GM19463 (cell line): ENCODE measurements at regions not wholly inside any gene's neighbourhood (a gene's known extent, or its start where the extent isn't known, plus 50 kb on each side); places are given as distances from the start of the nearest gene placed in this dataset.
"Not testable (repeated sequence)": the region's sequence is repeated elsewhere in the genome, so short reads cannot be mapped to it uniquely, and the experiment has no call there.

ENCODE experiments used
- ATAC-seq: cut with Tn5 transposase; IDR thresholded peaks from one replicate; pipeline ENCODE4 v1.9.1; 2021; ENCODE audit warnings: mild to moderate bottlenecking, moderate library complexity; ENCODE audit not compliant: unreplicated experiment

DNA sequence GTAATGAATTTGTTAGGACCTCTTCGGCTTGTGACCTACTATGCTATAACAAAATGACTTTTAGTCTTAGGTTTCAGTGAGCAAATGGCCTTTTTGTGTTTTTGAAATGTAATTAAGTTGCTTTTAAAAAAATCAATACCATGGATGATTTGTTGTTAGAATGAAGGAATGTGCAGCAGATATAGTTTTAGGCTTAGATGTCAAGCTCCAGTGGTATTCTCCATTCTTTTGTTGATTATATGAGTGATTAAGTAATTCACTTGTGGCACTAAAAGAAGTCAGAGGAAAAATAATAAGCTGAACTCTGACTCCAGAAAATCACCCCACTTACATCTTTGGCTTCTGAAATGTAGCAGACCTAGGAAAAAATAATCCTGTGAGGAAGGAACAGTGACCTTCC is 474.1 kb upstream of the MIS18BP1 start:
- ATAC-seq = no peak

DNA sequence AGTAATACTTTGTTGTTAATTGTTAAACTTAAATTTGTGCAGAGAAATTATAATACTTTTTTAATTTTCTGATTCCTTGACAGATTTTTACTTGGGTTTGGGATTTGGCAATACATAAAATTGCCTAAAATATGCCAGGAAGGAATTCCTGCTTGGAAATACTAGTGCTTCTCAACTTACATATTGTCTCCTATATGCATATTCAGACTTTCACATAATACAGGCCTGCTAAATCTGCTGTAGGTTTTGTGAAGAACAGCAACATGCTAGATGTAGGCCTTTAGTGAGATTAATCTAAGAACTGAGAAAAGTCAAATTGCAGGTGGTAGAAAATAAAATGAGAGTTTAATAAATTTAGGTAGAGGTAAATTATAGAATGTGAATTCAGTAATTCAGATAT is 468.5 kb upstream of the MIS18BP1 start:
- no peak for ATAC-seq

GRCh38 chr14:45716572-45716971 is 463.6 kb upstream of the MIS18BP1 start:
- ATAC-seq = no peak

DNA sequence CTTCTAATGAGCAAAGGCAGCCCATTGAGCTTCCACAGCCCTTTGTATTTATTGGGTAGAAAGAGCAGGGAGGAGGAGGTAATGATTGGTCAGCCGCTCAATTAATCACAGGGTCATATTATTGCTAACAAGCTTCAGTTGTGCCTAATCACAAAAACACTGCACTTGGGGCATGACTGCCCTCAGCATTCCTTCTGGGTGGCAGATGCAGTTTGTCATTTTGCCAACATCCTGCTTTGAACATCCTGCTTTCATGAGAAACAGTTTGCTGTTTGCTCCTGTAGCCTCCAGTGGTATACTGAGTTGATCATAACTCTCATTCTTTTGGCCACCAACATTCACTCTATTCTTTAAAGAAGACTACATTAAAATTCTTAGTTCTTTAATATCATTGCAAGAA is 462.9 kb upstream of the MIS18BP1 start:
- no peak for ATAC-seq

DNA sequence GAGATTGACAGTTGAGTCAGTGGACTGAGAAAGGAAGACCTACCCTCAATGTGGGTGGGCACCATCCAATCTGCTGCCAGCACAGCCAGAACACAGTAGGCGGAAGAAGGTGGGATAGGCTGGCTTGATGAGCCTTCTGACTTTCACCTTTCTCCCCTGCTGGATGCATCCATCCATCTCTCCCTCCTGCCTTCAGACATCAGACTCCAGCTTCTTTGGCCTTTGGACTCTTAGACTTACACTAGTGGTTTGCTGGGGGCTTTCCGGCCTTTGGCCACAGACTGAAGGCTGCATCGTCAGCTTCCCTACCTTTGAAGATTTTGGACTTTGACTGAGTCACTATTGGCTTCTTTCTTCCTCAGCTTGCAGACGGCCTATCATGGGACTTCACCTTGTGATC is 456.5 kb upstream of the MIS18BP1 start:
- ATAC-seq = no peak

GRCh38 chr14:45705940-45706534 is 453.0 kb upstream of the MIS18BP1 start:
- no peak for ATAC-seq

DNA sequence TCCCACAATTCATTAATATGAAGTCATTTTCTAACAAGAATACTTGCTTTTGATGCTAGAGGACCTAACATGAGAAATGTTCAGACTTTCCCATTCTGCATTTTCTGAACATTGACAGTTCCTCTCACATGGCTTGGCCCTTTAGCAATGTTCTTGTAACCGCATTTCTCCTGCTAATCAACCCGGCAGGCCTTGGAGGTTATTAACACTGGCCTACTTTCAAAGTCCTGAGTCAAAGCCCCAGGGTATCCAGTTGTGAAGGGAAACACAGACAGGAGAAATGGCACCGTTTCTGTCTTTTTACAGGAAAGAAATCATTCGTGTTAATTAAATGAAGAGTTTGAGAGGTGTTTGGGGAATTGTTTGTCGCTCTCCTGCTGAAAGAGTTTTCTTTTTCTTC is 446.5 kb upstream of the MIS18BP1 start:
- no peak for ATAC-seq

DNA sequence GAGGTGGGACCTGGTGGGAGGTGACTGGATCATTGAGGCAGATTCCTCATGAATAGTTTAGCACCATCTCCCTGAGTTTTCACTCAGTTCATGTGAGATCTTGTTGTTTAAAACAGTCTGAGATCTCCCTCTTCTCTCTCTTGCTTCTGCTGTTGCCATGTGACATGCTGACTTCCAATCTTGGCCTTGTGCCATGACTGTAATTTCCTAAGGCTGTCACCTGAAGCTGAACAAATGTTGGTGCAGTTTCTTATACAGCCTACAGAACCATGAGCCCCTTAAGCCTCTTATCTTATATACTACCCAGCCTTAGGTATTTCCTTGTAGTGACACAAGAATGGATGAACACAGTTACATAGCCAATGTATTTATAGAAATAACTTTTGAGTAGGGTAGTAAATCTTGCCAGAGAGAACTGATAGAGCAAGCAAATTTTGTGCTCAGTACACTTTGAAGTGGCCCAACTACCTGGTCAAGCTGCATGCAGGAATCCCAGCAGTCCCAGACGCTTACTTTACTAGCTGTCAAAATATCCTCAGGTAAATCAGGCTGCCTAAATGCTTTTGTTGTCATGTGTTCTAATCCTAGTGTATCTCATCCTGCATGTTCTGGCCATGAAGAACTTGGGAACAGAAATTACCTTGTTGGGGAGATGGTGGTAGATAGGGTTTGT is 445.6 kb upstream of the MIS18BP1 start:
- ATAC-seq = no peak

DNA sequence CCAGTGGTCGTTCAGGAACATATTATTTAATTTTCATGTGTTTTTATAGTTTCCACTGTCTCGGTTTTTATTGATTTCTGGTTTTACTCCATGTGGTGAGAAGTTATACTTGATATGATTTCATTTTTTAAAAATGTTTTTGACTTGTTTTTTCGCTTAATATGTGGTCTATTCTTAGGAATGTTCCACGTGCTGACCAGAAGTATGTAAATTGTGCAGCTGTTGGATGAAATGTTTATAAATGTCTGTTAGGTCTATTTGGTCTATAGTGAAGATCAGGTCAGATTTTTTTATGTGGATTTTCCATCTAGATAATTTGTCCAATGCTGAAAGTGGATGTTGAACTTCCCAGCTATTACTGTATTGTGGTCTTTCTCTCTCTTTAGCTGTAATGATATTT is 433.8 kb upstream of the MIS18BP1 start:
- ATAC-seq = no peak

DNA sequence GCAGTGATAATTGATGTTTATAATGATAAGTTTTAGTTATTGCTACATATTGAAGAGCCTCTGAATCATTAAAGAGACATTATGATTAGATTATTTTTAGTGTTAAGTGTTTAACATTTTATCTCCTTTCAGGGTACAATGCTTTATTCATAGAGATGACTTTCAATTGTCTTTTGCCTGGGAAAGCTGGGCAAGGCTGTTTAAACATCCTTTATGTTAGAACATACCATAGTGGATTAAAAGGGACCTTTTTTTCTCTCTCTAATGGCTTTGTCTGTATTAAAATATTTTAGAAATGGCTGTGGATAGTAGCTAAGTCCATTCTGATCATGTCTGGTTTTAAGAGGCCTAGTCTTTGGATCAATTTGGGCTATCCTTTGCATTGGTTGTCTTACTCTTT is 427.5 kb upstream of the MIS18BP1 start:
- ATAC-seq = no peak

DNA sequence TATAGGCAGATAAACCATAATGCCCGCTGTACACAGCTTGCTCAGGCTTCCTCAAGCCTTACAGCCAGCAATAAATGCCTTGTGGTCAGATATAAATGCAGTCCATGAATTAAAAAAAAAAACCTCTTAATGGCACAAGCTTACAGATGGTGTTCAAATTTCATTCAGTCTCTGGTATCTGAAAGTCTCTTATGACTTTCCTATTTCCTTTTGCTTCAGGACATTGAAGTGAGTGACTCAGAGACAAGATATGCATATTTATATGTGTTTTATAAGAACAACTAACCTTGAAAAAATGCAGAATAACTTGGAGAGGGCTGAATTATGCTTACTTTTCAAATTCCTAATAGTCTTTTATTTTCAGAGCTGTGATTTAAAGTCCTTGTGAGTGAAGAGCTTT is 426.9 kb upstream of the MIS18BP1 start:
- ATAC-seq = no peak

DNA sequence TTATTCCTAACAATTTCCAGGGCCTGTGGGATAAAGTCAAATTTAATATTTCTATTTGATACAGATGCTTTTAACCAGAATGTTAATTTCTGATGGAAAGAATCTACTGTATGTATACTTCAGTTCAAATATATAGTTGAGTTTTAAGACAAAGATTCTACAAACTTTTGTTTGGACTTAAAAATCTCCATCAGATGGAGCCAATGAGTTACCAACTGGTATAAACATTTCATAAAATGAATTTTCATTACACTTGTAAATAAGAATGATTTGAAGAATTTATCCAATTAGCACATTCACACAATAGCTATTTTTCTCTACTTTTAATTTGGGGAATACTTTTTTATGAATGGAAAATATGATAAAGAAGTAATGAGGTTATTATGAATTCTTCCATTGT is 425.2 kb upstream of the MIS18BP1 start:
- ATAC-seq = no peak

- no peak for ATAC-seq
Measured at GRCh38 chr14:45673420-45673819, 420.4 kb upstream of the MIS18BP1 start.

- ATAC-seq = no peak
Measured at GRCh38 chr14:45664668-45665356, 411.8 kb upstream of the MIS18BP1 start.

- ATAC-seq = no peak
Measured at GRCh38 chr14:45658917-45659299, 405.9 kb upstream of the MIS18BP1 start.

DNA sequence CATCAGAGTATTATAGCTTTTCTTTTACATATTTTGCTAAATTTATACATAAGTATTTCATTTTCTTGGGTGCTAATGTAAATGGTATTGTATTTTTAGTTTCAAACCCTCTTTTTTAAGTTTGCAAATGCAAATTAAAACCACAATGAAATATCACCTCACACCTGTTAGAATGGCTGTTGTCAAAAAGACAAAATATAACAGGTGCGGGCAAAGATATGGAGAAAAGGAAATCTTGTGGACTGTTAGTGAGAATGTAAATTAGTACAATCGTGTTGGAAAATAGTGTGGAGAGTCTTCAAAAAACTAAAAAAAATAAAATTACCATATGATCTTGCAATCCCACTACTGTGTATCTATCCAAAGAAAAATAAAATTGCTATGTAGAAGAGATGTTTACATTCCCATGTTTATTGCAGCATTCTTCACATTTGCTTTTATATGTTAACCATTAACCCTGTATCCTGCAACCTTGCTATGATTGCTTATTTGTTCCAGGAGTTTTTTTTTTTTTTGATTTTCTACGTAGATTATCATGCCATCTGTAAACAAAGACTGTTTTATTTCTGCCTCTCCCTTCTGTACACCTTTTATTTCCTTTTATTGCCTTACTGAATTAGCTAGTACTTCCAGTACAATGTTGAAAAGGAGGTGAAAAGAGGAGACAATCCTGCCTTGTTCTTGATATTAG is 405.4 kb upstream of the MIS18BP1 start:
- no peak for ATAC-seq

DNA sequence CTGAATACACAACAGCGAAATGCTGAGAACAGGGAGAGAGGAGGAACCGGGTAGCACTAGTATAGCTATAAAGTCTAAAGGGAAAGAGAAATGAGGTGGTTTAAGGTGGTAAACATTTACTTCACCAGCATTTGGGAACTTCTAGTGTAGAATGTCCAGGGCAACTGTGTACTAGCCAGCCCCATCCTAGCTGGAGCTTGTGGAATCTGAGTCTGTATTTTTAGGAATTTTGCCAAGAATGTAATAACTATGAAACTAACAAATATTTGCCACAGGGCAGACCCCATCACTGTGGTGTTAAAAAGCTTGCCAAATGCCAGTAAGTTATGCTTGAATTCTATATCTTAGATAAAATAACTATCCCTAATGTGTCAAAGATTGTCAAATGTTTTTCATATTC is 398.9 kb upstream of the MIS18BP1 start:
- no peak for ATAC-seq

DNA sequence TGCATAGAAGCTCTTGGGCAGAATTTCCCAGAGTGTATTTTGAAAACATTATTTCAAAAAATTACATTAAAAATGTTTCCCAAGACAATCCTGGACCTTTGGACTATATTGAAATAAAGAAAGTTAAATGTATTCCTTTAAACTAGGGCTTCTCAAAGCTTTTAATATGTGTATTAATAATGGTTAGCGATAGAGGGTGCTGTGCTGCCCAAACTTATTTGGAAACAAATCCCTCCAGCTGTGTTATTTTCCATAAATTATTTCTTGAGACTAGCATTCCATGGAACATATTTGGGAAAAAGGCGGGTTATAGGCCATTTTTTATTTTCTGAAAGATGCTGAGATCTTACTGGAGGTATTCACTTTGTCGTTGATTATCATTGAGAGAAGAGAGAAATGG is 397.8 kb upstream of the MIS18BP1 start:
- no peak for ATAC-seq

DNA sequence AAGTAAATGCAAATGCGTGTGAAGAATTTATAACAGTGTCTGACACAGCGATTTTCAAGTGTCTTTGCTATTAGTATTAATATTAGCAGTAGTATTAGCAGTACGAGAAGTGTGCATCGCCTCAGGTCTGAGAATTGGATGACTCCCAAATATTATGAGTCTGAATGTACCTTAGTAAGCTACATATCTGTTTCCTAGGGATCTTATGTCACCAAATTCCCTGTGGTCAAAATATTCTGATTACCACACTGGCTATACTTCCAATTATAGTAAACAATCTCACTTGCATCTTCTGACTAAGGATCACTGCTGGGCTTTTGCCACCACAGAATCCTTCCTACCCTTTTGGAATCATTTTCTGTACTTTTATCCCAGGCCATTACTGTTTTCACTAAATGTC is 396.0 kb upstream of the MIS18BP1 start:
- no peak for ATAC-seq

- no peak for ATAC-seq
Measured at GRCh38 chr14:45641541-45641940, 388.5 kb upstream of the MIS18BP1 start.

DNA sequence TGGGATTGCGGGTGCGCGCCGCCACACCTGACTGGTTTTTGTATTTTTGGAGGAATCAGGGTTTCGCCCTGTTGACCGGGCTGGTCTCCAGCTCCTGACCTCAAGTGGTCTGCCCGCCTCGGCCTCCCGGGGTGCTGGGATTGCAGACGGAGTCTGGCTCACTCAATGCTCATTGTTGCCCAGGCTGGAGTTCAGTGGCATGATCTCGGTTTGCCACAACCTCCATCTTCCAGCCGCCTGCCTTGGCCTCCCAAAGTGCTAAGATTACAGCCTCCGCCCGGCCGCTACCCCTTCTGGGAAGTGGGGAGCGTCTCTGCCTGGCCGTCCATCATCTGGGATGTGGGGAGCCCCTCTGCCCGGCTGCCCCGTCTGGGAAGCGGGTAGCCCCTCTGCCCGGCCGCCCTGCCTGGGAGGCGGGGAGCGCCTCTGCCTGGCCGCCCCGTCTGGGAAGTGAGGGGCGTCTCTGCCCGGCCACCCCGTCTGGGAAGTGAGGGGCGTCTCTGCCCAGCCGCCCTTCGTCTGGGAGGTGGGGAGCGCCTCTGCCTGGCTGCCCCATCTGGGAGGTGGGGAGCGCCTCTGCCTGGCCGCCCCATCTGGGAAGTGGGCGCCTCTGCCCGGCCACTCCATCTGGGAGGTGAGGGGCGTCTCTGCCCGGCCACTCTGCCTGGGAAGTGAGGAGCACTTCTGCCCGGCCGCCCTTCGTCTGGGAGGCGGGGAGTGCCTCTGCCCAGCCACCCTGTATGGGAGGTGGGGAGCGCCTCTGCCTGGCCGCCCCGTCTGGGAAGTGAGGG is 381.8 kb upstream of the MIS18BP1 start:
- ATAC-seq = not testable (repeated sequence)
